HPDE6-E6E7 (cell line): ENCODE measurements at regions not wholly inside any gene's neighbourhood (a gene's known extent, or its start where the extent isn't known, plus 50 kb on each side); places are given as distances from the start of the nearest gene placed in this dataset.
A peak's percentile ranks its signal among the peaks of the same experiment; 100 is the strongest.
"Not testable (repeated sequence)": the region's sequence is repeated elsewhere in the genome, so short reads cannot be mapped to it uniquely, and the experiment has no call there.

Experiments used
- DNase-seq: peaks from one replicate; pipeline ENCODE4 v3.0.0; 2011; ENCODE audit warnings: missing footprints; ENCODE audit errors: extremely low spot score

DNA sequence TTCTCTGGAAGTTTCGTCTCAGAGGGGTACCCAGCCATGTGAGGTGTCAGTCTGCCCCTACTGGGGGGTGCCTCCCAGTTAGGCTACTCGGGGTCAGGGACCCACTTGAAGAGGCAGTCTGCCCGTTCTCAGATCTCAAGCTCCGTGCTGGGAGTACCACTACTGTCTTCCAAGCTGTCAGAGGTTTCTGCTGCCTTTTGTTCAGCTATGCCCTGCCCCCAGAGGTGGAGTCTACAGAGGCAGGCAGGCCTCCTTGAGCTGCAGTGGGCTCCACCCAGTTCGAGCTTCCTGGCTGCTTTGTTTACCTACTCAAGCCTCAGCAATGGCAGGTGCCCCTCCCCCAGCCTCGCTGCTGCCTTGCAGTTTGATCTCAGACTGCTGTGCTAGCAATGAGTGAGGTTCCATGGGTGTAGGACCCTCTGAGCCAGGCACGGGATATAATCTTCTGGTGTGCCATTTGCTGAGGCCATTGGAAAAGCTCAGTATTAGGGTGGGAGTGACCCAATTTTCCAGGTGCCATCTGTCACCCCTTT lies 71.0 kb upstream of the SH3GLB1 start:
- not testable (repeated sequence) for DNase-seq

- DNase-seq, result no peak
These were observed 70.5 kb upstream of the SH3GLB1 start for GRCh38 chr1:86633921-86634320.

DNA sequence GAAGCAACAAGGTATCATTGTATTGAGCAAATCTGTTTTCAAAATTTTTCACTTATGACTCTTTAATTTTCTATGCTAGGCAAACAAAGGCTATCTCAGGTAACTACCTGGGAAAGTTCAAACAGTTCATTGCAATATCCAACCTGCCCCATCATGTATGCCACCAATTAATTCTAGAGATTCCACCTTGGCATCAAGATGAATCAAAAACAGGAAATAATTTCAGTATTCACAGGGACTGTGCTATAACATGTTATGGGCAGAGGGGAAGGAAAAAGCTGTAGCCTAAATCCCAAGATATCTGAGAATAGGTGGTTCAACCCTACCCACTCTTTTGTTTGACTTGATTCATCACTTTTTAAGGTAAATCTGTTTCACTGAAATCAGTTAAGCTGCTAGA lies 67.5 kb upstream of the SH3GLB1 start:
- DNase-seq, result peak; percentile 55

GRCh38 chr1:86640161-86640670 lies 64.2 kb upstream of the SH3GLB1 start:
- no peak for DNase-seq

- no peak for DNase-seq
These were observed 63.1 kb upstream of the SH3GLB1 start for GRCh38 chr1:86641318-86641717.

GRCh38 chr1:86644655-86645054 lies 59.7 kb upstream of the SH3GLB1 start:
- not testable (repeated sequence) for DNase-seq

- DNase-seq, result no peak
These were observed 58.5 kb upstream of the SH3GLB1 start for GRCh38 chr1:86645851-86646250.

GRCh38 chr1:86646256-86646655 lies 58.1 kb upstream of the SH3GLB1 start:
- DNase-seq, result no peak

GRCh38 chr1:86648255-86648654 lies 56.1 kb upstream of the SH3GLB1 start:
- peak; percentile 80 for DNase-seq

- DNase-seq, result no peak
These were observed 54.8 kb upstream of the SH3GLB1 start for GRCh38 chr1:86649618-86650017.

GRCh38 chr1:86650065-86650464 lies 54.3 kb upstream of the SH3GLB1 start:
- no peak for DNase-seq
